GM12865 (cell line): ENCODE measurements at regions not wholly inside any gene's neighbourhood (a gene's known extent, or its start where the extent isn't known, plus 50 kb on each side); places are given as distances from the start of the nearest gene placed in this dataset.

Source experiments
- DNase-seq: peaks from one replicate; pipeline ENCODE4 v3.0.0; 2010; ENCODE audit warnings: low read depth
- H3K4me3 ChIP-seq: 2 replicates; pipeline ENCODE4 v1.5.1; 2011; ENCODE audit warnings: mild to moderate bottlenecking, low read depth, low read length, control low read depth
- TF ChIP-seq, protein P1 (sequence below): IDR thresholded peaks from 2 replicates; pipeline ENCODE4 v1.5.1; 2011; ENCODE audit warnings: low read length, control low read depth, low read depth, inconsistent platforms; ENCODE audit not compliant: insufficient read depth; ENCODE audit errors: missing control alignments

DNA sequence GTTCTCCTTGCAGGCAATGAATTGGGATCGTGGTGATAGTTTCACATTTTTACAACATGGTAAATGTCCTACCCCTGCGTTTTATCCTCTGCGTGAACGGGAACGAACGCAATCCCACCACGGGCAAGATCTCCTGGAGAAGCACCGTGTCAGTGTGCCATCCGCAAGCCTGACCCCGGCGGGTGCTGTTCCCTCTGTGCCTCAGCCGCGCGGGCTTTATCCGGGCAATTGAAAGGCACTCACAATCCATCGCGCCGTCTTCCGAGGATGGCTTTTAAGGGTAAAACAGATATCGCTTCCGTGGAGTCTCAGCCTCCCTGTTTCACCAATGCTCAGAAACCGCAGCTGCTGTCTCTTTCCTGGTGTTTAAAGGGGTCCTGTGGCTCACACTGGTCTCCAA is 1387.5 kb downstream of the BRD1 start:
- TF ChIP-seq, protein P1, sequence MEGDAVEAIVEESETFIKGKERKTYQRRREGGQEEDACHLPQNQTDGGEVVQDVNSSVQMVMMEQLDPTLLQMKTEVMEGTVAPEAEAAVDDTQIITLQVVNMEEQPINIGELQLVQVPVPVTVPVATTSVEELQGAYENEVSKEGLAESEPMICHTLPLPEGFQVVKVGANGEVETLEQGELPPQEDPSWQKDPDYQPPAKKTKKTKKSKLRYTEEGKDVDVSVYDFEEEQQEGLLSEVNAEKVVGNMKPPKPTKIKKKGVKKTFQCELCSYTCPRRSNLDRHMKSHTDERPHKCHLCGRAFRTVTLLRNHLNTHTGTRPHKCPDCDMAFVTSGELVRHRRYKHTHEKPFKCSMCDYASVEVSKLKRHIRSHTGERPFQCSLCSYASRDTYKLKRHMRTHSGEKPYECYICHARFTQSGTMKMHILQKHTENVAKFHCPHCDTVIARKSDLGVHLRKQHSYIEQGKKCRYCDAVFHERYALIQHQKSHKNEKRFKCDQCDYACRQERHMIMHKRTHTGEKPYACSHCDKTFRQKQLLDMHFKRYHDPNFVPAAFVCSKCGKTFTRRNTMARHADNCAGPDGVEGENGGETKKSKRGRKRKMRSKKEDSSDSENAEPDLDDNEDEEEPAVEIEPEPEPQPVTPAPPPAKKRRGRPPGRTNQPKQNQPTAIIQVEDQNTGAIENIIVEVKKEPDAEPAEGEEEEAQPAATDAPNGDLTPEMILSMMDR, result no peak
- DNase-seq, result no peak
- H3K4me3 ChIP-seq, result no peak overlapping the region

DNA sequence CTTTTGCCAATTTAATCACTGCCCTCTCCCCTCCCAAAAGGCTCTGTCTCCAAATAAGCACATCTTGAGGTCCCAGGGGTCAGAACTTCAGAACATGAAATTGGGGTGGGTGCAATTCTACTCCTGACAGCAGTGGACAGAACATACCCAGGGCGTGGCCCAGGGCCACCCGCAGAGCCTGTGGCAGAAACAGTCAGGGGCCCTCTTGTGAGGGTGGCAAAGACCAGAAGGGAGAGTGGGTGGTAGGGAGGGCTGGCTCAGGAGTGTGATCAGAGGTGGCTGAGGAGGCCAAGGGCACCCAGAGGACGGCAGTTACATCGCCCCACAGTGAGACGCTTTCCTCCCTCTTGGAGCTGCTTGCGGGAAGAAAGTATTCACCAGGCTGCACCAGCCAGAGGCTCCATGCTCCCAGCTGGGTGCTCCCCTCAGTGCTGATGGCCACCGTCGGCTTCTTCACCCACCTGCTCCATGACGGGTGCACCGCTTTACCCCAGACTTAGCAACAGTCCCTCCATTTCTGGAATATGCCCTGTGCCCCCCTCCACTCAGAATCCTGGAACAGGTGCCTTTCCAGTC is 1388.0 kb downstream of the BRD1 start:
- H3K4me3 ChIP-seq, result no peak overlapping the region
- TF ChIP-seq, protein P1, result no peak
- no peak for DNase-seq

DNA sequence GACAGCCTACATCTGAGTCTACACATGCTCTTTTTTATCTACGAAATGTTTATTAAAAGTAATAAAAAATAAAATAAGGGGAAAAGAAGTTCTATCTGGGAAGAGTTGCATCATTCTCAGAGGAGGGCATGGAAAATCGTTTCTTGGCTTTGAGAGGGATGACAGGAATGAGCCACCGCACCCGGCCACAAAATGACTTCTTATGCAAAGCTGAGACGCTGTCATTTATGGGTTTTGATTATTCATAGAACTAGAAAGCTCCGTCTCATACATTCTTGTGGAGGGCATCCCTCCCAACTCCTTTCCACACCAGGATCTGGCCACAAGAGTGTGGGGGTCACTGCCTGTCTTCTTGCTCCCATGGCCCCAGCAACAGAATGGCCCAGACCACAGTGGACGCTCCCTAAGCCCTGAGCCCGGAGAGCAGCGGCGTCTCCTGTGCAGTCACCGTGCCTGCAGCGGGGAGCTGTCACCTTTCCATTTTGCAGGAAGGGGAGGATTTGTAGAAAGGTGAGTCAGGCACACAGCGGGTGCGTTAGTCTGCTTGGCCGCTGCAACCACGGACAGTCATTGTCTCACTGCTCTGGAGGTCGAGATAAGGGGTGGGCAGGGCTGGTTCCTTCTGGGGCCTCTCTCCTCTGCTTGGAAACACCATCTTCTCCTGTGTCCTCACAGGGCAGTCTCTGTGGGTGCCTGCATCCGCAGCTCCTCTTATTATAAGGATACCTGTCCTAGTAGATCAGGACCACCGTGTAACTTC is 1388.7 kb downstream of the BRD1 start:
- TF ChIP-seq, protein P1, result no peak
- DNase-seq, result no peak

DNA sequence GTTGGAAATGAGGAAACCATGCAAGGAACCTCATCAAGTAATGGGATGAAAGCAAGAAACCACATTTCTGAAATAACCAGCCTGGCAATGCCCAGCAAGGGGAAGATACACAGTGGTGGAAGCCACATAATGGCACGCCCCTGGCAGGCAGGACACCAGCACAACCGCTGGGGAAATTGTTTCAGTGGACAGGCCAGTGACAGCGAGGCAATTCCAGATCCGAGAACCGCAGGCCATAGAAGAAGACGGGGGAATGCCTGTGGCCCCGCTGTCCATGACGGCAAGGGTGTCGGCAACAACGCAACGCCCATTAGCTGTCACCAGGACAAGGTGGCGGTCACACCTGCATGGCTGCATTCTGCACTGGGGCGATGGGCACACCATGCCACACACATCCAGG is 1389.6 kb downstream of the BRD1 start:
- DNase-seq, result no peak
- TF ChIP-seq, protein P1, result no peak
- no peak overlapping the region for H3K4me3 ChIP-seq

More for the DNA sequence above, 1388.7 kb downstream of the BRD1 start:
- H3K4me3 ChIP-seq, result no peak overlapping the region

DNA sequence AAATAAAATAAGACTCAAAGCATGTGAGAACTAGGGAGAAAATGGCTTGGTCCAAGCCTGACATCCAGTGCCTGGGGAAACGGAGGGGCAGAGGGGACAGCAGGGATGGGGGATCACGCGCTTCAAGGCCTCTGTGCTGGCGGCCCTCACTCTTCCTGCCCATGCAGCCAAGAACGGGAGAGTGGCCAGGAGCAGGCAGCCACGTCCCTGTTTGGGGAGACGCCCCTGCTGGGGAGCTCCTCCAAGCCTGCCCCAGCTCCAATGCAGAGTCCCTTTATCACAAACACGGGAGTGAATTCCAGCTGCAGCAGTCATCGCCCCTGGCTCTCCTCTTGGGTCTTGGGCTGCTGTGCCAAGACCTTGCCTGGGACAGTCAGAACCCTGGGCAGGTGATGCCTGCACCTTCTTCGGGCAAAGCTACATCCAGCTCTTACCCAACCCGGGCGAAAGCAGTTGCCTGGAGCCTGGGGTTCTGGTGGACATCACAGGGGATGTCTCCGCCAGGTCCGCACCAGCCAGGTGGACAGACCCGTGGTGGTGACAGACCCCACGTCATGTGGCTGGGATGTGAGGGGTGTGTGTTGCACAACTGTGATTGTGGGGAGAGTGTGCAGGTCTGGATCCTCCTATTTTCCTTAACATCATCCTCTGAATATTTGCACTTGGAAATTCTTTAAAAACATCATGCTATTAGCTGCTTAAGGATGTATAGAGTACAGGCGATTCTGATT is 1391.3 kb downstream of the BRD1 start:
- TF ChIP-seq, protein P1, result no peak
- no peak overlapping the region for H3K4me3 ChIP-seq
- no peak for DNase-seq

DNA sequence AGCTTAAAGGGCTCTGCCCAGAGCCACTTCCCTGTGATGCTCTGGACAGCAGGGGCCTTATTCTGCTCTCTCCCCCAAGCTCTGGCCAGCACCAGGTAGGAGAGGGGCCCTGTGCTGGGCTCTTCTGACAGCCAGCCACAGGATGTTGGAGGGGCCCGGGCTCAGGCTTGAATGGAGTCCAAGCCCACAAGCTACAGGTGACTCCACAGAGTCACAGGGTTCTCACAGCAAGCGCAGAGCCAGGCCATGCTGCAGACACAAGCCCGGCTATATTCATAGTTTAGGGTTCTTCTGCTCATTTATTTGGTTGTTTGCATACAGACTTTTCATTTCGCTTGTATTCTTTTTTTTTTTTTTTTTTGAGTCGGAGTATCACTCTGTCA is 1392.8 kb downstream of the BRD1 start:
- TF ChIP-seq, protein P1, result no peak
- H3K4me3 ChIP-seq, result no peak overlapping the region
- DNase-seq, result no peak
